ENCODE measurements at regions not wholly inside any gene's neighbourhood (a gene's known extent, or its start where the extent isn't known, plus 50 kb on each side); places are given as distances from the start of the nearest gene placed in this dataset.

GRCh38 chr4:3657902-3658529, 108.2 kb upstream of the ADRA2C start:
- TF ChIP-seq, protein P1, sequence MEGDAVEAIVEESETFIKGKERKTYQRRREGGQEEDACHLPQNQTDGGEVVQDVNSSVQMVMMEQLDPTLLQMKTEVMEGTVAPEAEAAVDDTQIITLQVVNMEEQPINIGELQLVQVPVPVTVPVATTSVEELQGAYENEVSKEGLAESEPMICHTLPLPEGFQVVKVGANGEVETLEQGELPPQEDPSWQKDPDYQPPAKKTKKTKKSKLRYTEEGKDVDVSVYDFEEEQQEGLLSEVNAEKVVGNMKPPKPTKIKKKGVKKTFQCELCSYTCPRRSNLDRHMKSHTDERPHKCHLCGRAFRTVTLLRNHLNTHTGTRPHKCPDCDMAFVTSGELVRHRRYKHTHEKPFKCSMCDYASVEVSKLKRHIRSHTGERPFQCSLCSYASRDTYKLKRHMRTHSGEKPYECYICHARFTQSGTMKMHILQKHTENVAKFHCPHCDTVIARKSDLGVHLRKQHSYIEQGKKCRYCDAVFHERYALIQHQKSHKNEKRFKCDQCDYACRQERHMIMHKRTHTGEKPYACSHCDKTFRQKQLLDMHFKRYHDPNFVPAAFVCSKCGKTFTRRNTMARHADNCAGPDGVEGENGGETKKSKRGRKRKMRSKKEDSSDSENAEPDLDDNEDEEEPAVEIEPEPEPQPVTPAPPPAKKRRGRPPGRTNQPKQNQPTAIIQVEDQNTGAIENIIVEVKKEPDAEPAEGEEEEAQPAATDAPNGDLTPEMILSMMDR (IDR thresholded peaks at IDR 0.05), result no peak
- no peak for TF ChIP-seq ZFX (IDR thresholded peaks at IDR 0.05; ENCODE audit: borderline replicate concordance)
